Right lobe of liver (tissue), 6 donors: ENCODE measurements at regions not wholly inside any gene's neighbourhood (a gene's known extent, or its start where the extent isn't known, plus 50 kb on each side); places are given as distances from the start of the nearest gene placed in this dataset.

Source experiments
- ATAC-seq, 4 donors: fragments of 200-7000 bp; cut with Tn5 transposase; one replicate each; pipeline ENCODE4 v1.9.1; 2020; ENCODE audit warnings: mild to moderate bottlenecking in 4 of 4, moderate library complexity in 4 of 4
- DNase-seq, 3 donors: peaks; one replicate each; pipeline ENCODE4 v3.0.0-alpha.2; 2020
- H3K27ac ChIP-seq, 3 donors: fragments of 200-600 bp; one replicate each; pipeline ENCODE4 v1.8.0; 2022
- H3K27me3 ChIP-seq, 2 donors: fragments of 200-600 bp; one replicate each; pipeline ENCODE4 v1.8.0; 2022
- H3K36me3 ChIP-seq, 4 donors: fragments of 200-600 bp; sonication (generic) in 1 of 4; one replicate each; pipeline versions ENCODE4 v1.5.1 to v1.8.0; 2017 to 2022; ENCODE audit warnings: control low read depth in 1 of 4
- H3K4me1 ChIP-seq, 4 donors: fragments of 200-600 bp; sonication (generic) in 1 of 4; one replicate each; pipeline versions ENCODE4 v1.5.1 to v1.8.0; 2017 to 2022; ENCODE audit warnings: control low read depth in 1 of 4
- H3K4me3 ChIP-seq, 3 donors: fragments of 200-600 bp; one replicate each; pipeline ENCODE4 v1.8.0; 2022
- H3K9me3 ChIP-seq, 4 donors: fragments of 200-600 bp; sonication (generic) in 1 of 4; one replicate each; pipeline versions ENCODE4 v1.5.1 to v1.8.0; 2017 to 2022; ENCODE audit warnings: control low read depth in 1 of 4
- POLR2A ChIP-seq: fragments of 450-650 bp; IDR thresholded peaks from one replicate; pipeline ENCODE4 v1.6.1; 2017; ENCODE audit warnings: antibody characterized with exemption, mild to moderate bottlenecking
- WGBS: methylation state at CpG from one replicate; pipeline ENCODE4 v1.1.6; 2018; ENCODE audit warnings: low coverage, low lambda C conversion rate; ENCODE audit not compliant: insufficient coverage; ENCODE audit errors: missing lambda C conversion rate; 5-methylcytosine and 5-hydroxymethylcytosine counted together
- intact Hi-C, 2 donors: fragments of 100-400 bp; cut with DNase I; formaldehyde crosslinking; loops; one replicate each; pipeline versions ENCODE4 v1.11.2 to v1.14.1; 2022
- TF ChIP-seq, protein P1 (sequence below), 4 donors: fragments of 200-600 bp in 3 of 4; fragments of 450-650 bp in 1 of 4; IDR thresholded peaks; one replicate each; pipeline versions ENCODE4 v1.5.1 to v1.8.0; 2016 to 2022; ENCODE audit warnings: antibody characterized with exemption in 4 of 4, mild to moderate bottlenecking in 2 of 4
- donor health status: DM: no; HTN: yes; CAD: no.
- donor health status: DM: no; HTN: no; CAD: no.
- donor health status: DM: no; HTN: no; CAD: no.
- donor health status: DM: no; HTN: yes; CAD: no.
- donor health status: DM: no; HTN: yes; CAD: no.

DNA sequence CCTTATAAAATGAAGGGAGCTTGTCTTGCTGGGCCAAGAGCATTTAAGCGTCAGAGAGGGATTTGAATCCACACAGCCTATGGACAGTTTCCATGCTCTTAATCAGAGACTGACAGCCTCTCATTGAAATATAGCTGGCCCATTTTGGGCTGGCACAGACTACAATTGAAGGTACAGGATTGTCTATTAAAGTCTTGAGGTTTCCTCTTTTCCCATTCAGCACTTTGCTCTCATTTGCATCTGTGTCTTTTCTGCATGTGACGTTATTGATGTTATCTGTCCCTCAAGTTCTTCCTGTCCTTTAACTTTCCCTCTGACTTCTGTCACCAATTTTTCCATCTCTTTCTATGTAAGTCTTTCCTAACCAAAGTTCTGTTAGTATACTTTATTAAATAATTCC, 133.3 kb upstream of the SFRP2 start:
- TF ChIP-seq, protein P1, sequence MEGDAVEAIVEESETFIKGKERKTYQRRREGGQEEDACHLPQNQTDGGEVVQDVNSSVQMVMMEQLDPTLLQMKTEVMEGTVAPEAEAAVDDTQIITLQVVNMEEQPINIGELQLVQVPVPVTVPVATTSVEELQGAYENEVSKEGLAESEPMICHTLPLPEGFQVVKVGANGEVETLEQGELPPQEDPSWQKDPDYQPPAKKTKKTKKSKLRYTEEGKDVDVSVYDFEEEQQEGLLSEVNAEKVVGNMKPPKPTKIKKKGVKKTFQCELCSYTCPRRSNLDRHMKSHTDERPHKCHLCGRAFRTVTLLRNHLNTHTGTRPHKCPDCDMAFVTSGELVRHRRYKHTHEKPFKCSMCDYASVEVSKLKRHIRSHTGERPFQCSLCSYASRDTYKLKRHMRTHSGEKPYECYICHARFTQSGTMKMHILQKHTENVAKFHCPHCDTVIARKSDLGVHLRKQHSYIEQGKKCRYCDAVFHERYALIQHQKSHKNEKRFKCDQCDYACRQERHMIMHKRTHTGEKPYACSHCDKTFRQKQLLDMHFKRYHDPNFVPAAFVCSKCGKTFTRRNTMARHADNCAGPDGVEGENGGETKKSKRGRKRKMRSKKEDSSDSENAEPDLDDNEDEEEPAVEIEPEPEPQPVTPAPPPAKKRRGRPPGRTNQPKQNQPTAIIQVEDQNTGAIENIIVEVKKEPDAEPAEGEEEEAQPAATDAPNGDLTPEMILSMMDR (IDR thresholded peaks at IDR 0.05): no peak
- no peak for TF ChIP-seq POLR2A
- Histone ChIP-seq H3K9me3 (no peaks in the 10 kb centered on the region), H3K36me3 (no peaks in the 10 kb centered on the region), H3K27ac (no peak overlapping the region), H3K27me3 (no peaks in the 10 kb centered on the region), H3K4me1 (no peaks in the 10 kb centered on the region), H3K4me3 (no peak overlapping the region)
- ATAC-seq: no peak
- DNase-seq: no peak
- intact Hi-C loops: no loop called here
- WGBS: 35% methylated on average over 2 of the region's 2 CpGs

DNA sequence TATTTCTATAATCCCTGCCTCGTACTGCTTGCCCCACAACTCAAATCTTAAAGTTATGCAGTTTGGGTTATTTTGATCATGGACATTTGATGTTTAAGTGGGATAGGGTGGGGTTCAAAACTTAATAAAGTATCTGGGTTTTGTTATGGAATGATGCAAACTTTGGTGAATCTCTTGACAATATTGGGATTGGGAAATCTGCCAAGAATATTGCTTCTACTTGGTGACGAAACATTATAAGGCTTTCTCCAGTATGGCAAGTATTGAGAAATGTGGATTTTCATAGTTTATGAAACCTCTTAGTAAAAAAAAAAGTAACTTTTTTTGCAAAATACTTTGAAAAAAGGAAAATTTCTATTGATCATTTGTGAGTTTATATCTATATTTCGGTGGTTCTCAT, 130.8 kb upstream of the SFRP2 start:
- Histone ChIP-seq H3K4me3 (no peak overlapping the region), H3K4me1 (no peaks in the 10 kb centered on the region), H3K27ac (no peak overlapping the region), H3K27me3 (no peaks in the 10 kb centered on the region), H3K36me3 (no peaks in the 10 kb centered on the region), H3K9me3 (no peaks in the 10 kb centered on the region)
- DNase-seq (no peak), ATAC-seq (no peak)
- WGBS: 66% methylated on average over 3 of the region's 3 CpGs
- intact Hi-C loops: no loop called here
- TF ChIP-seq, protein P1 (IDR thresholded peaks at IDR 0.05): no peak
- TF ChIP-seq POLR2A: no peak

DNA sequence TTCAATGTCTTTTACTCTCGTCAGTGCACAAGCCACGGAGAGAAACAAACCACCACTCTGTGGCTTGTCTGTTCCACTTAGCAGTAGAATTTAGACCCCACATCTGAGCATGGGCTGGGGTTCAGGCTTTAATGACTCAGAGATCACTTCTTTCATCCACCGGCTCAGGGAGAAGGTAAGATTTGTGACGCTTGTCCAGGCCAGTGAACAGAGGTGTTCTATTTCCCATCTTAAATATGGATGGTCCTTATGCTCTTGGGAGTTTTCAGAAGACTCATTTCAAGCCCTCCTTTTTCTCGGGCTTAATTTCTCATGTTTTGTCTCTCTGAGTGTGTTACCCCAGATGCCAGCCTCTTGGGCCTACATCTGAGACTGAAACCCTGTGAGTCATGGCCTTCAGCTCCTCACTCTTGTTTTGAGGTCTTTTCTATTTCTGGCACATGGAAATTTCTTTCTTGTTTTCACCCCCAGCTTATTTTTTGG, 127.4 kb upstream of the SFRP2 start:
- intact Hi-C loops: no loop called here
- TF ChIP-seq, protein P1 (IDR thresholded peaks at IDR 0.05): no peak
- TF ChIP-seq POLR2A: no peak
- Histone ChIP-seq H3K27ac (no peak overlapping the region), H3K27me3 (no peaks in the 10 kb centered on the region), H3K9me3 (no peaks in the 10 kb centered on the region), H3K36me3 (no peaks in the 10 kb centered on the region), H3K4me1 (no peaks in the 10 kb centered on the region), H3K4me3 (no peak overlapping the region)
- no peak for ATAC-seq
- DNase-seq: no peak
- WGBS: 59% methylated on average over 3 of the region's 5 CpGs

DNA sequence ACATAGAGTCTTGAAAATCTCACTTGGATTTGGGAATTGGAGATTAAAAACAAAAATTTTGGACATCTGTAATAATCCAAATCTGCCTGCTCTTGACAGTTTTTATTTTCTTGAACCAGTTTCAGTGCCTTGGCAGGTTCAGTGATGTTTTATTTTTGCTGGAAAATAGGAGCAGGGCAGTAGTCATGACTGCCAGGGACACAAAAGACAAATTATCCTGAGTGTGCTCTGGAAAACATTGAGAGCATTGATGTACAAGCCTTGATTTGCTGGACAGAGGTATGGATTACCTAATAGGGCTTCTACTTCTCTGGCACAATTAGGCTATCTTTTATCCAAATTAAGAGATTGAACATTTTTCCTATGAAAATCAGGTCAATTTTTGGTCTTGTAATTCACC, 123.4 kb upstream of the SFRP2 start:
- DNase-seq: no peak
- no peaks in the 10 kb centered on the region for H3K9me3 ChIP-seq
- TF ChIP-seq POLR2A: no peak
- TF ChIP-seq, protein P1 (IDR thresholded peaks at IDR 0.05): no peak
- no peak overlapping the region for H3K4me3 ChIP-seq
- H3K4me1 ChIP-seq: no peaks in the 10 kb centered on the region
- H3K27ac ChIP-seq: no peak overlapping the region
- intact Hi-C loops: no loop called here
- no peak for ATAC-seq
- no peaks in the 10 kb centered on the region for H3K36me3 ChIP-seq
- no peaks in the 10 kb centered on the region for H3K27me3 ChIP-seq

DNA sequence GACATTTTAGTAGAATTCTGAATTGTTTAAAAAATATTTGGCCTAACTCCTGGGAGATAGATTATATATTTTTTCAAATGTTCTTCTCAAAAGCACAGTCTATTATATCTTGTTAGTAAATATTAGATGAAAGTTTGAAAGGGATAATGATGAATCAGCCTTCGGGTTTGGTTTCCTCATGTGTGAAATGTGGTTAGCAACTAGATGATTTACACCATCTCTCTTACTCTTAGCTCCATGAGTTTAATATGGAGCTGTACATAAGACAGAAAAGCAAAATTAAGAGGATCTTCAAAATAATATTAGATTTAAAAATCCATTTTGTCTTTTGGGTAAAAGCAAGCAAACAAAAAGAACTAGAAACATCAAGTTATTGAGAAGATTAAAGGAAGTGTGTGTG, 120.8 kb upstream of the SFRP2 start:
- no peaks in the 10 kb centered on the region for H3K27me3 ChIP-seq
- H3K4me1 ChIP-seq: no peaks in the 10 kb centered on the region
- intact Hi-C loops: no loop called here
- H3K27ac ChIP-seq: no peak overlapping the region
- H3K4me3 ChIP-seq: no peak overlapping the region
- ATAC-seq (no peak), DNase-seq (no peak)
- no peaks in the 10 kb centered on the region for H3K36me3 ChIP-seq
- WGBS: 50% methylated on average over 1 of the region's 1 CpG
- TF ChIP-seq, protein P1 (IDR thresholded peaks at IDR 0.05): no peak
- TF ChIP-seq POLR2A: no peak
- H3K9me3 ChIP-seq: no peaks in the 10 kb centered on the region
